HG02642 (cell line): ENCODE measurements at regions not wholly inside any gene's neighbourhood (a gene's known extent, or its start where the extent isn't known, plus 50 kb on each side); places are given as distances from the start of the nearest gene placed in this dataset.

Experiments used
- ATAC-seq: cut with Tn5 transposase; IDR thresholded peaks from one replicate; pipeline ENCODE4 v1.9.1; 2021; ENCODE audit warnings: mild to moderate bottlenecking; ENCODE audit not compliant: unreplicated experiment, poor library complexity

GRCh38 chr13:105918842-105919741 lies 616.4 kb downstream of the EFNB2 start:
- no peak for ATAC-seq

- no peak for ATAC-seq
Measured at GRCh38 chr13:105915146-105915850, 620.2 kb downstream of the EFNB2 start.

GRCh38 chr13:105914291-105915036 lies 621.0 kb downstream of the EFNB2 start:
- no peak for ATAC-seq

DNA sequence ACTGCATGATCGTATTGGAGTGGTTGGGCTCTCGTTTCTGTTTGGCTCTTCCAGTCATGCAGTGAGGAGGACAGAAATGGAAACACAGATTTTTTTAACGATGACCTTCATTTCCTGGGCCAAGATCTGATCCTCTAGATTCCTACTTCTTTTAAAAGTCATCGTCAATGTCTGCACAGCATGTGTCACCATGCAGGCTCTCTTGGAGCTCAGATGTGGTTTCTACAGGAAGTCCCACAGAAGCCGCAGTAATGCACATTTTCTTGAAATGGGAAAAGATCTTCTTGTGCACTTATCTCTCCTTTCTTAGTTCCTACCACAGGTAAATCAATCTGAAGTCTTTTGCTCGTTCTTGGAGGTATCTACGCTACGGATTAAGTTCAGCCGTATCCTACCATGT lies 626.9 kb downstream of the EFNB2 start:
- ATAC-seq, result no peak

- ATAC-seq, result no peak
Measured at GRCh38 chr13:105907319-105908019, 628.0 kb downstream of the EFNB2 start.

GRCh38 chr13:105906746-105907145 lies 628.7 kb downstream of the EFNB2 start:
- no peak for ATAC-seq

GRCh38 chr13:105904034-105904742 lies 631.3 kb downstream of the EFNB2 start:
- ATAC-seq, result no peak

DNA sequence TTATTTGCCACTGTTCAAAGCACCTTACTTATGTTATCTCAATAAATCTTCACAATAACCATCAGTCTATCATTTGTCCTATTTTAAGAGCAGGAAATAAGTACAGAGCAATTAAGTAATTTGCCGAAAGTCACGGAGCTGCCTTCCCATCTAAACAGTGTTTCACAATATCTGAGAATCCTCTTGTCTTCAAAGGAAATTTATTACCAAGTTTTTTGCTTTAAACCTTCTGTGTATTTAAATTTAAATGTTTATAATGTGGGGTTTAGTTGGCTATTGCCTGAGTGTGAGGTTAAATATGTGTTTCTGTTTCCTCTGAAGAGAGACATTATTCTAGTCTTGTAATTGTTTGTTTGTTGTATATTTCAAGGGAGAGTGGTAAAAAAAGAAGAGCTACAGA lies 633.1 kb downstream of the EFNB2 start:
- no peak for ATAC-seq

- no peak for ATAC-seq
Measured at GRCh38 chr13:105897575-105897974, 637.9 kb downstream of the EFNB2 start.

DNA sequence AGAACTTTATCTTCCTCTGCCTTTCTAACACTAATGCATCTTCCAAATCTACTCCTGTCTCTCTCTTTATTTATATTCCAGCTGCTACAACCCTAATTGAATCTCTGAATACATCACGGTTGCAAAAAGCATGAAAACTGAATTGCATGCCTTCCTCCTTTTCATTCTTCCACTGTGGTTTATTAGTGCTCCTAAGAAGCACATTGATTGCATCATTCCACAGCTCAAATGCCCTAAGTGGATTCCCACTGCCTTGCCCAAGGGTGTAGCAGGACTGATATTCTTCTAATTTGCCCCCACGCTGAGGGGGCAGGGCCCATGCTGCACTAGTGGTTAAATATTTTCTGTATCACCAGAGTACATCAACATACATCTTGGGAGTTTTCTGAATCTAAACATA lies 640.8 kb downstream of the EFNB2 start:
- ATAC-seq, result no peak

- no peak for ATAC-seq
Measured at GRCh38 chr13:105890509-105890908, 645.0 kb downstream of the EFNB2 start.

- no peak for ATAC-seq
Measured at GRCh38 chr13:105878119-105878700, 657.3 kb downstream of the EFNB2 start.

GRCh38 chr13:105874814-105875213 lies 660.6 kb downstream of the EFNB2 start:
- ATAC-seq, result no peak

- no peak for ATAC-seq
Measured at GRCh38 chr13:105871768-105872167, 663.7 kb downstream of the EFNB2 start.

GRCh38 chr13:105871326-105871725 lies 664.1 kb downstream of the EFNB2 start:
- no peak for ATAC-seq

DNA sequence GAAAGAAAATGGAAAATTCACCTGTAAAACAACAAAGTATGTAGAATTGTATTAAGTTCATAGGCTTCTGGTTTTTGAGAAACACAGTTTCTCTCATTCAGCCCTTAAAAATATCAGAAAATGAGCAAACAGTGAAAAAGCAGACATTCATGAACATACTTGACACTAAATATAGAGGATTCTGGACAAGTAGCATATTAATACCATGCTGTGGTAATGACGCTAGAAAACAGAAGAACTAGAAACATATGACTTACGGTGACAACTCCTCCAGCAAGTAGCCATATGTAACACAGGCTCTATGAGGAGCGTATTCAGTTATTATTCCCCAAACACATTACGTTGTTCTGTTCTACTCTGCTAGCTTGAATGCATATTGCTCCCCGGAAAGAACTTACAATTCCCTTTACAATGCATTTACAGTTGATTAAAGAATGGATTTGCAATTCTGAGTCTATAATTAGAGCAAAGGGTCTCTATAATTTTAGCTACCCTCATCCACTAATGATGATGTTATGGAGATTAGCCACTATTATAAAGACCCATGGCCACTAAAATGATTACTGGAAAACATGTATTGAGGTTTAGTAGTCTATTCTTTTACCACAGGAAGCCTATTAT lies 672.1 kb downstream of the EFNB2 start:
- no peak for ATAC-seq

GRCh38 chr13:105848494-105848893 lies 687.0 kb downstream of the EFNB2 start:
- no peak for ATAC-seq

- ATAC-seq, result no peak
Measured at GRCh38 chr13:105847527-105848291, 687.8 kb downstream of the EFNB2 start.
